Mesenchymal stem cell (in vitro differentiated cells and primary cell): ENCODE measurements at regions not wholly inside any gene's neighbourhood (a gene's known extent, or its start where the extent isn't known, plus 50 kb on each side); places are given as distances from the start of the nearest gene placed in this dataset.

Experiments
- DNase-seq: peaks from one replicate; pipeline ENCODE4 v3.0.0-alpha.2; 2013
- H2AFZ ChIP-seq: one replicate; pipeline ENCODE4 v1.6.1; 2013; ENCODE audit warnings: low read depth, mild to moderate bottlenecking, control low read depth, inconsistent platforms, low read length, moderate library complexity
- H2AK5ac ChIP-seq: 2 replicates; pipeline ENCODE4 v1.6.1; 2013; ENCODE audit warnings: low read length, moderate library complexity, mild to moderate bottlenecking, inconsistent platforms; ENCODE audit not compliant: severe bottlenecking
- H2BK120ac ChIP-seq: one replicate; pipeline ENCODE4 v1.6.1; 2013; ENCODE audit warnings: low read depth, mild to moderate bottlenecking, inconsistent platforms, low read length, moderate library complexity
- H2BK12ac ChIP-seq, 2 experiments: one replicate each; pipeline ENCODE4 v1.6.1; 2013; ENCODE audit warnings: inconsistent platforms in 2 of 2, low read length in 2 of 2, mild to moderate bottlenecking in 2 of 2, moderate library complexity in 2 of 2, control low read depth in 1 of 2
- H2BK15ac ChIP-seq: one replicate; pipeline ENCODE4 v1.6.1; 2013; ENCODE audit warnings: mild to moderate bottlenecking, low read depth, inconsistent platforms; ENCODE audit not compliant: poor library complexity, severe bottlenecking
- H2BK5ac ChIP-seq: 2 replicates; pipeline ENCODE4 v1.6.1; 2013; ENCODE audit warnings: low read depth, mild to moderate bottlenecking, low read length, control low read depth, inconsistent platforms; ENCODE audit not compliant: poor library complexity, severe bottlenecking
- H3K14ac ChIP-seq, 2 experiments: one replicate each; pipeline ENCODE4 v1.6.1; 2013; ENCODE audit warnings: inconsistent platforms in 2 of 2, low read length in 2 of 2, control low read depth in 1 of 2, mild to moderate bottlenecking in 1 of 2, moderate library complexity in 1 of 2
- H3K18ac ChIP-seq, 2 experiments: one replicate each; pipeline ENCODE4 v1.6.1; 2013; ENCODE audit warnings: inconsistent platforms in 2 of 2, low read length in 2 of 2, control low read depth in 1 of 2, low read depth in 1 of 2, mild to moderate bottlenecking in 1 of 2
- H3K23ac ChIP-seq, 2 experiments: one replicate each; pipeline ENCODE4 v1.6.1; 2013; ENCODE audit warnings: inconsistent platforms in 2 of 2, low read length in 2 of 2, mild to moderate bottlenecking in 2 of 2, moderate library complexity in 2 of 2, control low read depth in 1 of 2
- H3K27ac ChIP-seq: 2 replicates; pipeline ENCODE4 v1.5.1; 2013; ENCODE audit warnings: mild to moderate bottlenecking, moderate library complexity, low read length, control low read depth, inconsistent platforms; ENCODE audit not compliant: poor library complexity, severe bottlenecking
- H3K27me3 ChIP-seq, 2 experiments: 2 replicates each; pipeline versions ENCODE4 v1.6.1 to v1.7.0; 2013; ENCODE audit warnings: low read length in 2 of 2, mild to moderate bottlenecking in 2 of 2, moderate library complexity in 2 of 2, control low read depth in 1 of 2, inconsistent platforms in 1 of 2; ENCODE audit not compliant: control insufficient read depth in 1 of 2, insufficient read depth in 1 of 2
- H3K36me3 ChIP-seq, 2 experiments: 2 replicates each; pipeline versions ENCODE4 v1.6.1 to v1.7.0; 2013; ENCODE audit warnings: low read length in 2 of 2, control low read depth in 1 of 2, inconsistent platforms in 1 of 2, low read depth in 1 of 2, mild to moderate bottlenecking in 1 of 2; ENCODE audit not compliant: insufficient read depth in 2 of 2, control insufficient read depth in 1 of 2
- H3K4ac ChIP-seq, 2 experiments: one replicate each; pipeline ENCODE4 v1.6.1; 2013; ENCODE audit warnings: inconsistent platforms in 2 of 2, low read length in 2 of 2, mild to moderate bottlenecking in 2 of 2, moderate library complexity in 2 of 2, control low read depth in 1 of 2, low read depth in 1 of 2
- H3K4me1 ChIP-seq: 2 replicates; pipeline ENCODE4 v1.6.1; 2013; ENCODE audit warnings: low read depth, low read length, control low read depth; ENCODE audit not compliant: control insufficient read depth, insufficient read depth
- H3K4me2 ChIP-seq: 2 replicates; pipeline ENCODE4 v1.6.1; 2013; ENCODE audit warnings: low read length, mild to moderate bottlenecking, inconsistent platforms; ENCODE audit not compliant: poor library complexity, severe bottlenecking
- H3K4me3 ChIP-seq, 2 experiments: 2 replicates each; pipeline versions ENCODE4 v1.5.1 to v1.7.0; 2013; ENCODE audit warnings: low read length in 2 of 2, mild to moderate bottlenecking in 2 of 2, control low read depth in 1 of 2, low read depth in 1 of 2; ENCODE audit not compliant: insufficient read depth in 1 of 2
- H3K79me1 ChIP-seq: replicated peaks from 2 replicates; pipeline ENCODE4 v1.6.1; 2013; ENCODE audit warnings: mild to moderate bottlenecking, control low read depth, low read length, inconsistent platforms; ENCODE audit not compliant: poor library complexity, severe bottlenecking
- H3K9ac ChIP-seq: 2 replicates; pipeline ENCODE4 v1.7.0; 2013; ENCODE audit warnings: mild to moderate bottlenecking, low read length, moderate library complexity
- H3K9me3 ChIP-seq: 2 replicates; pipeline ENCODE4 v1.7.0; 2013; ENCODE audit warnings: mild to moderate bottlenecking, low read length; ENCODE audit not compliant: control insufficient read depth
- H4K8ac ChIP-seq: one replicate; pipeline ENCODE4 v1.6.1; 2013; ENCODE audit warnings: inconsistent platforms, mild to moderate bottlenecking, low read length, moderate library complexity
- H4K91ac ChIP-seq: one replicate; pipeline ENCODE4 v1.6.1; 2013; ENCODE audit warnings: mild to moderate bottlenecking, low read length, inconsistent platforms
- WGBS: methylation state at CpG from one replicate; pipeline ENCODE4 v1.1.7; 2013; ENCODE audit warnings: mixed read lengths; 5-methylcytosine and 5-hydroxymethylcytosine counted together

GRCh38 chr12:20264026-20264425, 104.3 kb upstream of the PDE3A start:
- no peak overlapping the region for H2AK5ac ChIP-seq

GRCh38 chr12:20264608-20265114, 103.7 kb upstream of the PDE3A start:
- Histone ChIP-seq H4K91ac (no peak overlapping the region), H3K4me3 (no peak overlapping the region), H2AFZ (no peak overlapping the region), H2BK12ac (no peak overlapping the region), H3K36me3 (no peaks in the 10 kb centered on the region), H3K4me2 (no peak overlapping the region), H4K8ac (no peak overlapping the region), H3K18ac (no peak overlapping the region), H3K23ac (no peak overlapping the region), H3K4me1 (peaks cover 2% of the 10 kb centered on the region), H3K27ac (no peak overlapping the region), H2BK5ac (no peak overlapping the region), H3K27me3 (no peaks in the 10 kb centered on the region), H3K9me3 (no peaks in the 10 kb centered on the region), H3K79me1 (no peaks in the 10 kb centered on the region), H3K4ac (no peak overlapping the region), H2BK15ac (no peak overlapping the region), H3K9ac (no peak overlapping the region), H2BK120ac (no peak overlapping the region), H3K14ac (no peak overlapping the region), H2AK5ac (no peak overlapping the region)
- DNase-seq: peak; percentile 36
- WGBS: 0% methylated on average over 1 of the region's 1 CpG

More at GRCh38 chr12:20264026-20264425, 104.3 kb upstream of the PDE3A start:
- H3K36me3 ChIP-seq: no peaks in the 10 kb centered on the region
- no peak overlapping the region for H3K23ac ChIP-seq
- H3K27me3 ChIP-seq: no peaks in the 10 kb centered on the region
- H3K4ac ChIP-seq: no peak overlapping the region
- H3K27ac ChIP-seq: no peak overlapping the region
- no peak overlapping the region for H2BK12ac ChIP-seq
- H4K8ac ChIP-seq: no peak overlapping the region
- no peak overlapping the region for H3K18ac ChIP-seq
- no peak overlapping the region for H2BK15ac ChIP-seq
- no peaks in the 10 kb centered on the region for H3K79me1 ChIP-seq
- no peaks in the 10 kb centered on the region for H3K9me3 ChIP-seq
- no peak overlapping the region for H4K91ac ChIP-seq
- H3K4me2 ChIP-seq: no peak overlapping the region
- no peak overlapping the region for H2BK120ac ChIP-seq
- no peak overlapping the region for H3K9ac ChIP-seq
- H2AFZ ChIP-seq: no peak overlapping the region
- no peak overlapping the region for H3K14ac ChIP-seq
- no peak for DNase-seq
- H2BK5ac ChIP-seq: no peak overlapping the region
- H3K4me3 ChIP-seq: no peak overlapping the region
- peaks cover 2% of the 10 kb centered on the region for H3K4me1 ChIP-seq
- WGBS: no CpG with 5 or more reads among the region's 2 CpGs

- 92% methylated on average over 4 of the region's 6 CpGs for WGBS
Observed at GRCh38 chr12:20268121-20268732, 100.1 kb upstream of the PDE3A start.

GRCh38 chr12:20268771-20269170, 99.6 kb upstream of the PDE3A start:
- no peak overlapping the region for H4K8ac ChIP-seq
- 98% methylated on average over 4 of the region's 4 CpGs for WGBS
- no peak for DNase-seq

More at GRCh38 chr12:20268121-20268732, 100.1 kb upstream of the PDE3A start:
- Histone ChIP-seq H2BK12ac (no peak overlapping the region), H3K18ac (no peak overlapping the region), H2BK120ac (no peak overlapping the region), H2AK5ac (no peak overlapping the region), H3K4me2 (no peak overlapping the region), H3K23ac (no peak overlapping the region), H3K36me3 (no peaks in the 10 kb centered on the region), H3K9ac (no peak overlapping the region), H3K79me1 (no peaks in the 10 kb centered on the region), H3K14ac (no peak overlapping the region), H2BK15ac (no peak overlapping the region), H3K27ac (no peak overlapping the region), H2AFZ (no peak overlapping the region), H3K4me1 (peaks cover 2% of the 10 kb centered on the region), H3K4ac (no peak overlapping the region), H3K27me3 (no peaks in the 10 kb centered on the region), H4K8ac (no peak overlapping the region), H3K9me3 (no peaks in the 10 kb centered on the region), H2BK5ac (no peak overlapping the region), H4K91ac (no peak overlapping the region), H3K4me3 (no peak overlapping the region)
- peak; percentile 46 for DNase-seq

More at GRCh38 chr12:20268771-20269170, 99.6 kb upstream of the PDE3A start:
- no peaks in the 10 kb centered on the region for H3K36me3 ChIP-seq
- no peaks in the 10 kb centered on the region for H3K79me1 ChIP-seq
- H3K27ac ChIP-seq: no peak overlapping the region
- H4K91ac ChIP-seq: no peak overlapping the region
- no peak overlapping the region for H3K4me2 ChIP-seq
- no peak overlapping the region for H3K18ac ChIP-seq
- H3K14ac ChIP-seq: no peak overlapping the region
- no peaks in the 10 kb centered on the region for H3K27me3 ChIP-seq
- no peak overlapping the region for H3K4ac ChIP-seq
- H3K9ac ChIP-seq: no peak overlapping the region
- no peak overlapping the region for H2AK5ac ChIP-seq
- no peak overlapping the region for H2BK15ac ChIP-seq
- H2BK12ac ChIP-seq: no peak overlapping the region
- H2AFZ ChIP-seq: no peak overlapping the region
- peaks cover 2% of the 10 kb centered on the region for H3K4me1 ChIP-seq
- no peak overlapping the region for H3K23ac ChIP-seq
- no peaks in the 10 kb centered on the region for H3K9me3 ChIP-seq
- no peak overlapping the region for H3K4me3 ChIP-seq
- no peak overlapping the region for H2BK5ac ChIP-seq
- no peak overlapping the region for H2BK120ac ChIP-seq
